Transverse colon (tissue), 4 donors: ENCODE measurements at regions not wholly inside any gene's neighbourhood (a gene's known extent, or its start where the extent isn't known, plus 50 kb on each side); places are given as distances from the start of the nearest gene placed in this dataset.
"Not testable (repeated sequence)": the region's sequence is repeated elsewhere in the genome, so short reads cannot be mapped to it uniquely, and the experiment has no call there.

Source experiments
- POLR2A ChIP-seq: fragments of 450-650 bp; IDR thresholded peaks from one replicate; pipeline ENCODE4 v1.6.1; 2016; ENCODE audit warnings: antibody characterized with exemption, mild to moderate bottlenecking, moderate library complexity
- POLR2AphosphoS5 ChIP-seq, 3 donors: sonication (generic); formaldehyde crosslinking; IDR thresholded peaks; one replicate each; pipeline ENCODE4 v1.6.1; 2016; ENCODE audit warnings: antibody characterized with exemption in 3 of 3
- TF ChIP-seq, protein P1 (sequence below), 5 experiments: fragments of 200-600 bp in 3 of 5; fragments of 450-650 bp in 2 of 5; sonication (generic) in 3 of 5; IDR thresholded peaks; 1 replicate in 2 of 5; 2 replicates in 3 of 5; pipeline ENCODE4 v1.5.1; 2016 to 2017; ENCODE audit warnings: antibody characterized with exemption in 5 of 5, inconsistent platforms in 3 of 5, mild to moderate bottlenecking in 2 of 5, moderate library complexity in 1 of 5

DNA sequence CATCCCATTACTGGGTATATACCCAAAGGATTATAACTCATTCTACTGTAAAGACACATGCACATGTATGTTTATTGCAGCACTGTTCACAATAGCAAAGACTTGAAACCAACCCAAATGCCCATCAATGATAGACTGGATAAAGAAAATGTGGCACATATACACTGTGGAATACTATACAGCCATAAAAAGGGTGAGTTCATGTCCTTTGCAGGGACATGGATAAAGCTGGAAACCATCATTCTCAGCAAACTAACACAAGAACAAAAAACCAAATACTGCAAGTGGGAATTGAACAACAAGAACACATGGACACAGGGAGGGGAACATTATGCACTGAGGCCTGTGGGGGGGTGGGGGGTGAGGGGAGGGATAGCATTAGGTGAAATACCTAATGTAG is 1155.9 kb downstream of the UQCRFS1 start:
- TF ChIP-seq, protein P1, sequence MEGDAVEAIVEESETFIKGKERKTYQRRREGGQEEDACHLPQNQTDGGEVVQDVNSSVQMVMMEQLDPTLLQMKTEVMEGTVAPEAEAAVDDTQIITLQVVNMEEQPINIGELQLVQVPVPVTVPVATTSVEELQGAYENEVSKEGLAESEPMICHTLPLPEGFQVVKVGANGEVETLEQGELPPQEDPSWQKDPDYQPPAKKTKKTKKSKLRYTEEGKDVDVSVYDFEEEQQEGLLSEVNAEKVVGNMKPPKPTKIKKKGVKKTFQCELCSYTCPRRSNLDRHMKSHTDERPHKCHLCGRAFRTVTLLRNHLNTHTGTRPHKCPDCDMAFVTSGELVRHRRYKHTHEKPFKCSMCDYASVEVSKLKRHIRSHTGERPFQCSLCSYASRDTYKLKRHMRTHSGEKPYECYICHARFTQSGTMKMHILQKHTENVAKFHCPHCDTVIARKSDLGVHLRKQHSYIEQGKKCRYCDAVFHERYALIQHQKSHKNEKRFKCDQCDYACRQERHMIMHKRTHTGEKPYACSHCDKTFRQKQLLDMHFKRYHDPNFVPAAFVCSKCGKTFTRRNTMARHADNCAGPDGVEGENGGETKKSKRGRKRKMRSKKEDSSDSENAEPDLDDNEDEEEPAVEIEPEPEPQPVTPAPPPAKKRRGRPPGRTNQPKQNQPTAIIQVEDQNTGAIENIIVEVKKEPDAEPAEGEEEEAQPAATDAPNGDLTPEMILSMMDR (IDR thresholded peaks at IDR 0.05): not testable (repeated sequence)
- TF ChIP-seq POLR2A; POLR2AphosphoS5 (IDR thresholded peaks at IDR 0.05): not testable (repeated sequence)
